GM21723 (cell line): ENCODE measurements at regions not wholly inside any gene's neighbourhood (a gene's known extent, or its start where the extent isn't known, plus 50 kb on each side); places are given as distances from the start of the nearest gene placed in this dataset.

Experiments used
- ATAC-seq: cut with Tn5 transposase; IDR thresholded peaks from one replicate; pipeline ENCODE4 v1.9.1; 2021; ENCODE audit warnings: mild to moderate bottlenecking, moderate library complexity; ENCODE audit not compliant: unreplicated experiment

DNA sequence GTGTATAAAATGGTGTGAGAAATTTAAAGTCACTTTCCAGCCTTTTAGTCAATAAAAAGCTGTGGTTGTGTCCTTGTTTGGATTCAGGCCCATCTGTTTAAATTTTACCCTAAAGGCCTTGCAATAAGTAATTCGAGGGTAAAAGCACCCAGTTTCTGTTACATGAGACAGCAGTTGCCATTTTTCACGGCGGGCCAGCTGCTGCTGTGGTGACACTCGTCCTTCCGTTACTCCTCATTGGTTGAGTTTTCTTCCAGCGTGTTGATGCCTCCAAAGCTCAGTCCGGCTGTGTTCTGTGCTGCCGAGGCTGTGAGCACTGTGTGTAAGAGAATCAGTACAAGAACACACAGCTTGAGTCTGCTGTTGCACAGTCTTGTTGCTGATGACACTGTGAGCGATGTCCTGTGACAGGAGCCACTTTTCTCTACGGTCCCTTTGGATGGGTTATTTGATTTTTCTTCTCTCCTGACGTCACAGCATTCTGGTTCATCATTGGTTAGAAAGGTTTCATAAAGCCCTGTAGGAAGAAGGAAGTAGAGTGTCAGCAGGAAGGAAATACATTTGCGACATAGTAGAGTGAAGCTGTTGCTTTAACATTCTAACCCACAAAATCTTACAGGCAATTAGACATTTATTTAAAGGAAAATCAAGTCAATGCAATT lies 602.5 kb upstream of the ARGLU1 start:
- ATAC-seq, result no peak

DNA sequence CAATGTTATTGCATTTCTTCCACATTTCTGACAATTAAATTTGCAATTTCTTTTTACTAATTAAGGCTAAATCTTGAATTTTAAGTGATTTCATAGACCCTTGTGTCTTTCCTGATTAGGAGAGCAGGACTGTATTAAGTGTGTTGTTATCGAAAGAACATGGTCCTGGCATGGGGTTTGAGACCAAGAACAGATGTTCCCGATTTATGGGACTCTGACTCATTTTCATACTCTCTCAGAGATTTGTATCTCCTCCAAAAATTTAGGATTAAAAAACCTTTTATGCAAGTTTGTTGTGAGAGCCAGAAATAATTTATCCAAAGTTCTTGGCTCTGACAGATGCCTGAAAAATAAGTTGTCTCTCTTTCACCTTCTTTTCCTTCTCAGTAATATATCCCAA lies 589.3 kb upstream of the ARGLU1 start:
- ATAC-seq, result no peak

GRCh38 chr13:107144432-107144831 lies 576.5 kb upstream of the ARGLU1 start:
- no peak for ATAC-seq

GRCh38 chr13:107141767-107142166 lies 573.8 kb upstream of the ARGLU1 start:
- no peak for ATAC-seq

- ATAC-seq, result no peak
These were observed 571.1 kb upstream of the ARGLU1 start for GRCh38 chr13:107139006-107139405.

DNA sequence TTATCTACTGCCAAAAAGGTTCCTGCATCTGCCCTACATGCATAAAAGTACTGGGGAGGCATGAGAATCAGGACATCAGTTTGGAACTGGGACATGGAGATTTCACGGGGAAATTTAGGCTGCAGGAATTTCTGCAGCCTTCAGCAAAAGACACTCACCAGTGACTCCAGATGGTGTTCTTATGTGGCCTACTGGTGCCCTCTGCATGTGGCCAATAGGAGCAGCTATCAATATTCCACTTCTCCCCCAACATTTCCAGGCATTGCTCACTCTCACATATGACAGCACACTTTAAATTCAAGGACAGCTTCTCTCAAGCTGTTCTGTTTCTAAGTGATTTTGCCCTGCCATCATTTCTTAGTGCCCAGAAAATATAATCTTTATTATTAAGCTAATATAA lies 570.5 kb upstream of the ARGLU1 start:
- ATAC-seq, result no peak

GRCh38 chr13:107133950-107134349 lies 566.0 kb upstream of the ARGLU1 start:
- ATAC-seq, result no peak

DNA sequence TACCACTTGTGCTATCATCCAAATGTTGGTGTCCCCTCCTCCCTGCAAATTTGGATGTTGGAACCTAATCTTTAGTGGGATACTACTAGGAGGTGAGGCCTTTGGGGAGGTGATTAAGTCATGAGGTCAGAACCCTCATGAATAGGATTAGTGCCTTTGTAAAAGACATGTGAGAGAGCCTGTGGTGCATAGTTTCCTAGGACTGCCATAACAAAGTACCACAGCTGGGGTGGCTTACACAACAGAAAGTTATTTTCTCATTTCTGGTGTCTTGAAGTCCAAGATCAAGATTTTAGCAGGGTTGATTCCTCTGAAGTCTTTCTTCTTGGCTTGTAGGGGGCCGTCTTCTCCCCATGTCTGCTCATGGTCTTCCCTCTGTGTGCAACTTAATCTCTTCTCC lies 562.6 kb upstream of the ARGLU1 start:
- ATAC-seq, result no peak

- no peak for ATAC-seq
These were observed 556.8 kb upstream of the ARGLU1 start for GRCh38 chr13:107124730-107125129.

GRCh38 chr13:107124129-107124718 lies 556.3 kb upstream of the ARGLU1 start:
- ATAC-seq, result no peak

DNA sequence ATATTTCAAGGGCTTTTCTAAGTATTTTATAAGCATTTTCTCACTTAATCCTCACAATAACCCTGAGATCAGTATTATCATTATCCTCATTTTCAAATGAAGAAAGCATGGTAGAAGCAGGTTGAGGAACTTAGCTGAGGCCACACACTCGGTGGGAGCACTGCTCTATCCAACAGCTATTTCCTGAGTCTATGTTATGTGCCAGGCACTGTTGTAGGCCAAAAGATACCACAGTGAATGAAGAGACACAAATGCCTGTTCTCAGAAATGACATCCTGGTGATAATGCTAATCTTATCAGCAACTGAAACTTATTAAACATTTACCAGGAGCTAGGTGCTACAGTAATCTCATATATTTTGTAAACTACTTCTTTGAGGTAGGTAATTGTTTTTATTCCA lies 553.9 kb upstream of the ARGLU1 start:
- no peak for ATAC-seq

DNA sequence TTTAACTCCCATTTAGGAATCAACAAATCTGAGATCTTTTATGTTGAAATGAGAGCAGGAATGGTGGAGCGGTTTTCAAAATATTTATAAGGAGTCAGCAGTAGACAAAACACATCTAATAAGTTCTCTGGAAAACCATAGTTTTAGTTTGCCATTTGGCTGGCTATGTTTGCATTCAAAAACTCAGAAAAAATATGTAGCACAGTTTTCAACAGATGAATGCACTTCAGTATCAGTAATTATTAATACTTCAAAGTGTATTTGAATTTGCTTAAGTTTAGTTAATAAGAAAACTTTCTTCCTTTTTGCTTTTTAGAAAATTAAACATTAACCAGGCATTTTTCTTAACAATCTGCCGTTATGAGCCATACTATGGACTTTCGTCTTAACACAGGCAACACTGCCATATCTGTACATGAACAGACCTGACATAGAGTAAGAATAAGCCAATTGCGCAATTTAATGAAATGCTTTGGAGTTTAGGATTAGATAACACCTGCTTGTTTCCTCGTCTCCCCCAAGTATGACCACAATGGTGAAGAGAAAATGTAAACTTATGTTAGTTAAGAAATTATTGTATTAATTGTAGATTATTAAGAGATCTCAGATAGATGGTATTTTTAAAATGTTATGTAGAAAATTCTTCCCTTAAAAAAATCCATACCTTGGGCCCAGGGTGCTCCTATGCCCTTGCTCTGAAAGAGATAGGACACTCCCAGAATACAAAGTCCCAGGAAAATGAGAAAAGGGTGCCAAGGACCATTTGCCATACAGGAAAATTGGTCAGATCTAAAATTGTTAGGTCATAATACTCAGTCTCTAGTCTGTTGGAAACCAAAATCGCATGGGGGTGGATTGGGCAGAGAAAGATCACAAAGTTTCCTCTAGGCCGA lies 552.3 kb upstream of the ARGLU1 start:
- ATAC-seq, result no peak

DNA sequence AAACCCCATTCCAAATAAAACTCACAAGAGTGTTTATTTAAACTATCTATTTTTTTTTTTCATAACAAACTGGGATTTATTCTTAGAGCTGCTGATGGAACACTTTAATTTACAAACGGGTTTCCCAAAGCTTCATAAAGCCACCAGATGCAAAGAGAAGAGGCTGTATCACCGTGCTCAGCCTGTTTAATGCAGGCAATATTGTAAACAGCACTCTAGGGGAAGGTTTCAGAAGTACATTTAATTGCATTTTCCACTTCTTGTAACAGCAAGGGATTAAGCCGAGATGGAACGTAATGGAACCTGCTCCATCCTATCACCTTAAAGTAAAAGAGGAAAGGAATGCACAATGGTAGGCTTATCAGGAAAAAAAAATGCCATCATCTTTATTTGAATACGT lies 550.6 kb upstream of the ARGLU1 start:
- ATAC-seq, result no peak

DNA sequence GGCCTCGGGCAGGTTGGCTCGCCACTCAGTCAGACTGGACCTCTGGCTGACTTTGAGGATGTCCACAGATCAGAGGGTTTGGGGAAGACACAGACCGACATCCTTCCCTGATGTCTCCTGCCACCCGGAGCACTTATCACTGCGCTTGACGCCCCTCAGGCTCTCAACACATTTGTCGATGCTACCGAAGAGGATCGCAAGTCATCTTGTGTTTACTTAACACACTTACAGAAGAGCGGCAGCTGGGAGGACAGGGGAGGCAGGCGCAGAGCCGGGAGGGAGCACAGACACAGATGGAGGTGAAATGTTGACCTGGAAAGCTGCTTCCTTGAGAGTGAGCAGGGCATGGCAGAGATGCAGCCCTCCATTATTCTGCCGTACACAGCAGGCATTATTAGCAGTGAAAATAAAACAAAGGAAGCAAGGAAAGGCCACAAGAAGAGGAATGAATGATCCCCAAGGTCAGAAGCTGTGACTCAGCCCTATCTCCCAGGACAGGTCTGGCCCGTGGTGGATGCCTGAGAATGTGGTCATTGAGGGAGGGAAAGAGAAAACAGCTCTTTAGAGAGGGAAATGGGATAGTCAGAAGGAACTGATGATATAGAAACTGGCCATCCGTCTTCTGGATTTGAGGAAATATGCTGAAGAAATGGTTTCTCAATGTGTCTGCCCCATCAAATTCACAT lies 549.5 kb upstream of the ARGLU1 start:
- ATAC-seq, result no peak

DNA sequence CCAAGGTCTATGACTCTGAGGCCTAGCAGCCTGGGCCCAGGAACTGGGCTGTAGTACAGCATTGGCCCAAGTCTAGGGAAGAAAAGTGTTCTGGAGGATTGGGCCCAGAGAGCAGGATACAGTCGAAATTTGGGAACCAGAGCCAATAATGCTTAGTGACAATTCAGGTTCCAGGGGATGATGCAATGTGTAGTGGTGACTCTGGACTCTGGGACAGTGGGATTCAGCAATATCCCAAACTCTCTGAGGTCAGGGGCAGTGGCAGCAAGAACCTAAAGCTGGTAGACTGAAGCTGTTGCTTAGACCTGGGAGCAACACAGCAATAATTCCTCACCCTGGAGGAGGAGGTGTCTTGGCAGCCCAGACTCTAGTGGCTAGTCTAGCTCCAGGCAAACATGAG lies 545.5 kb upstream of the ARGLU1 start:
- ATAC-seq, result no peak

GRCh38 chr13:107111248-107111647 lies 543.3 kb upstream of the ARGLU1 start:
- ATAC-seq, result no peak

- ATAC-seq, result no peak
These were observed 536.7 kb upstream of the ARGLU1 start for GRCh38 chr13:107104631-107105030.

GRCh38 chr13:107102676-107103075 lies 534.7 kb upstream of the ARGLU1 start:
- ATAC-seq, result no peak

DNA sequence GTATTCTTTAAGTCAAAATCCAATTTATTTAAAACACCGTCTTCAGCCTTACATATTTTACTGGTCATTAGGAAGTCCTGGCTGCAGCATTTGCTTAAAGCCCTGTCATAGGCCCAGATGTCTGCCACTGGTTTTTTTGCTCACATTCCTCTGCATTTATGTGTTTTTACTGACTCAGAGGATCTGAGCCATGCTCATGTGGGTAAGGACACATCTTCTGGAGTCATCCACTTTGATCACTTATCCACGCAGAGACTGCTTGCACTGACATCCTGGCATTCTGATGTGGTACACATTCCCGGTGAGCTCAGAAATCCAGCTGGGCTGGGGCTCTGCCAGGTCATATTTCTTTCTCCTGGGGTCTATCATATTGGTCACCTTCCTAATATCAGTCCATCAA lies 531.7 kb upstream of the ARGLU1 start:
- no peak for ATAC-seq

DNA sequence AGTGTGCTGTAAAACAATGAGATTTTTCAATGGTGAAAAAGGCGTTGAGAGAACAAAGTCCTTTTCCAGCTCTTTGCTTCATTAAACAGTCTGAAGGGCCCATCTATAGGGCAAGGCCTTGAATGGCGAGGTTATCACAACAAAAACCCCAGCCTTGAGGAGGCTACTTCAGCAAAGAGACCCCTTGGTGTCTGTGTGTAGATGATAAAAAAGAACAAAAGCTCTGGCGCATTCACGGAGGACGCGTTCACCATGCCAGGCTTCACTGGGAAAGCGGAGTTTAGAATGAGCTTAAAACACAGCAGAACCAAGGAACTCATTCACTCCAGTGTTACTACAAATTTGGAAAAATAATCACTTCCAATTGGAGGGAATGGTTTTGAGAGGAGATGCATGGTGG lies 530.0 kb upstream of the ARGLU1 start:
- no peak for ATAC-seq

- no peak for ATAC-seq
These were observed 527.9 kb upstream of the ARGLU1 start for GRCh38 chr13:107095876-107096275.
